NCI-H1092 (cell line): ENCODE measurements at regions not wholly inside any gene's neighbourhood (a gene's known extent, or its start where the extent isn't known, plus 50 kb on each side); places are given as distances from the start of the nearest gene placed in this dataset.
"Not testable (repeated sequence)": the region's sequence is repeated elsewhere in the genome, so short reads cannot be mapped to it uniquely, and the experiment has no call there.

Source experiments
- DNase-seq: peaks from one replicate; lab custom pipeline; 2025; lab: John Stamatoyannopoulos, UW

GRCh38 chr14:71538288-71538687, 393.9 kb upstream of the RGS6 start:
- no peak for DNase-seq

GRCh38 chr14:71538938-71539649, 393.1 kb upstream of the RGS6 start:
- no peak for DNase-seq

- DNase-seq: no peak
Measured at GRCh38 chr14:71539650-71540285, 392.5 kb upstream of the RGS6 start.

GRCh38 chr14:71541271-71541670, 391.0 kb upstream of the RGS6 start:
- DNase-seq: no peak

- no peak for DNase-seq
Measured at GRCh38 chr14:71541973-71542690, 390.1 kb upstream of the RGS6 start.

- DNase-seq: no peak
Measured at GRCh38 chr14:71549421-71550050, 382.7 kb upstream of the RGS6 start.

- DNase-seq: no peak
Measured at GRCh38 chr14:71550367-71550766, 381.9 kb upstream of the RGS6 start.

GRCh38 chr14:71551291-71551950, 380.8 kb upstream of the RGS6 start:
- DNase-seq: no peak

GRCh38 chr14:71552809-71553208, 379.4 kb upstream of the RGS6 start:
- no peak for DNase-seq

GRCh38 chr14:71553779-71554178, 378.4 kb upstream of the RGS6 start:
- no peak for DNase-seq

- no peak for DNase-seq
Measured at GRCh38 chr14:71554323-71554722, 377.9 kb upstream of the RGS6 start.

- DNase-seq: no peak
Measured at GRCh38 chr14:71554959-71555612, 377.1 kb upstream of the RGS6 start.

- no peak for DNase-seq
Measured at GRCh38 chr14:71555654-71556559, 376.3 kb upstream of the RGS6 start.

GRCh38 chr14:71556730-71557129, 375.5 kb upstream of the RGS6 start:
- no peak for DNase-seq

GRCh38 chr14:71557351-71557750, 374.9 kb upstream of the RGS6 start:
- no peak for DNase-seq

GRCh38 chr14:71558943-71559342, 373.3 kb upstream of the RGS6 start:
- DNase-seq: not testable (repeated sequence)

GRCh38 chr14:71560751-71561150, 371.5 kb upstream of the RGS6 start:
- no peak for DNase-seq

- no peak for DNase-seq
Measured at GRCh38 chr14:71563492-71564153, 368.6 kb upstream of the RGS6 start.

GRCh38 chr14:71566276-71566675, 366.0 kb upstream of the RGS6 start:
- DNase-seq: no peak
